Activated naive CD8-positive, alpha-beta T cell (primary cell): ENCODE measurements at regions not wholly inside any gene's neighbourhood (a gene's known extent, or its start where the extent isn't known, plus 50 kb on each side); places are given as distances from the start of the nearest gene placed in this dataset.

Experiments used
- H3K27ac Mint-ChIP-seq: one replicate; pipeline ENCODE4 v1.8.0; 2021; ENCODE audit warnings: mixed read lengths
- H3K27me3 Mint-ChIP-seq: one replicate; pipeline ENCODE4 v1.8.0; 2021; ENCODE audit warnings: mixed read lengths
- H3K36me3 Mint-ChIP-seq: one replicate; pipeline ENCODE4 v1.8.0; 2021; ENCODE audit warnings: mixed read lengths
- H3K4me1 Mint-ChIP-seq: one replicate; pipeline ENCODE4 v1.8.0; 2021; ENCODE audit warnings: low read depth, mixed read lengths
- H3K4me3 Mint-ChIP-seq: one replicate; pipeline ENCODE4 v1.8.0; 2021; ENCODE audit warnings: mild to moderate bottlenecking, mixed read lengths
- H3K9me3 Mint-ChIP-seq: one replicate; pipeline ENCODE4 v1.8.0; 2021; ENCODE audit warnings: low read depth, mixed read lengths

DNA sequence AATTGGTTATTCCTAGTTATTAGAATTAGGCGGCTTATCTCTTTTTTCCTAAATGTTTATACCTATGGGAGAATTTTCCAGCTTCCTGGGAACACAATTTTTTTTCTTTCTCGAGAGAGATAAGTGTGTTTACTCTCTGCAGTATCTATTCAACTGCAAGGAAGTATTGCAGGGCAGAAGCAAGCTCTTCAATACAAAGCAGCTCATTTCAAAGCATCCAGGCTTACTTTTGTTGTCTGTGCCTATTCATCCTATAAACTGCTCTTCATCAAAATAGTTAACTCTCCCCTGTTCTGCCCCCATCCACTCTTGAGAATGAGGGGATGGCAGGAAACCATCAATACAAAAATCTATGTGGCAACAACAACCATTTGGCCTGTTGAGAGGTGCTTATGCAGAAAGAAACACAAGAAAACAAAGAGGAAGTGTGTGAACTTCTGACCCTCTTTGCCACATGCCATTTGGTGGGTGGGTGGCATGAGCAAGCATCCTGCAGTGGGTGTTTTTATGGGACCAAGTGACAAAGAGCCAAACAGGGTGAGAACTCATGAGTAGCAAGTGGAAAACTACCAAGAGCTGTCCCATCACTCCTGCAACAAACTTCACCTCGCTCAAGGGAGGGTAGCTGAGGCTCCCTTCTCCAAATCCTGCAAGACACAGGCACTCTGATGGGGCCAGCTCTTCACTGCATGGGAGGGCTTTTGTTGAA is 50.6 kb upstream of the MRPS6 start:
- H3K4me3 Mint-ChIP-seq, result no peak overlapping the region
- no peaks in the 10 kb centered on the region for H3K36me3 Mint-ChIP-seq
- no peaks in the 10 kb centered on the region for H3K9me3 Mint-ChIP-seq
- H3K27me3 Mint-ChIP-seq, result no peaks in the 10 kb centered on the region
- peaks cover 17% of the 10 kb centered on the region for H3K4me1 Mint-ChIP-seq
- H3K27ac Mint-ChIP-seq, result no peak overlapping the region

GRCh38 chr21:34021726-34022125 is 51.7 kb upstream of the MRPS6 start:
- Mint-ChIP-seq H3K4me3 (no peak overlapping the region), H3K4me1 (peaks cover 17% of the 10 kb centered on the region), H3K9me3 (no peaks in the 10 kb centered on the region), H3K27me3 (no peaks in the 10 kb centered on the region), H3K27ac (no peak overlapping the region), H3K36me3 (no peaks in the 10 kb centered on the region)

DNA sequence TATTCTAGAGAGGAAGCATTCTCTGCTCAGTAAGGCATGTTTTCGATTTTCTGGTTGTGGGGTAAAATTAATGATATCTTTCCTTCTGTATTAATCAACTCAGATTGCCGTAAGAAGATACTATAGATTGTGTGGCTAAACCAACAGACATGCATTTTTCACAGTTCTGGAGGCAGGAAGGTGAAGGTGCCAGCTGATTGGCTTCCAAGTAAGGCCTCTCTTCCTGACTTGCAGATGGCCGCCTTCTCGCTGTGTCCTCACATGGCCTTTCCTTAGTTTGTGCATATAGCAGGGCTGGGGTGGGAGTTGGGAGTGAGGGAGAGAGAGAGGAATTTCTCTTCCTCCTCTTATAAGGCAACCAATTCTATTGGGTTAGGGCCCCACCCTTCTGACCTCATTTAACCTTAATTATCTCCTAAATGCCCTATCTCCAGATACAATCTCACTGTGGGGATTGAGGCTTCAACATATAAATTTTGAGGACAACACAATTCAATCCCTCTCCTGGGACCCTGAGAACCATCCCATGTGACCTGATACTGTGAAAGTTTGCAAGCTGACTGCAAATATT is 52.3 kb upstream of the MRPS6 start:
- Mint-ChIP-seq H3K27me3 (no peaks in the 10 kb centered on the region), H3K9me3 (no peaks in the 10 kb centered on the region), H3K36me3 (no peaks in the 10 kb centered on the region), H3K4me3 (no peak overlapping the region), H3K4me1 (peaks cover 17% of the 10 kb centered on the region), H3K27ac (no peak overlapping the region)

DNA sequence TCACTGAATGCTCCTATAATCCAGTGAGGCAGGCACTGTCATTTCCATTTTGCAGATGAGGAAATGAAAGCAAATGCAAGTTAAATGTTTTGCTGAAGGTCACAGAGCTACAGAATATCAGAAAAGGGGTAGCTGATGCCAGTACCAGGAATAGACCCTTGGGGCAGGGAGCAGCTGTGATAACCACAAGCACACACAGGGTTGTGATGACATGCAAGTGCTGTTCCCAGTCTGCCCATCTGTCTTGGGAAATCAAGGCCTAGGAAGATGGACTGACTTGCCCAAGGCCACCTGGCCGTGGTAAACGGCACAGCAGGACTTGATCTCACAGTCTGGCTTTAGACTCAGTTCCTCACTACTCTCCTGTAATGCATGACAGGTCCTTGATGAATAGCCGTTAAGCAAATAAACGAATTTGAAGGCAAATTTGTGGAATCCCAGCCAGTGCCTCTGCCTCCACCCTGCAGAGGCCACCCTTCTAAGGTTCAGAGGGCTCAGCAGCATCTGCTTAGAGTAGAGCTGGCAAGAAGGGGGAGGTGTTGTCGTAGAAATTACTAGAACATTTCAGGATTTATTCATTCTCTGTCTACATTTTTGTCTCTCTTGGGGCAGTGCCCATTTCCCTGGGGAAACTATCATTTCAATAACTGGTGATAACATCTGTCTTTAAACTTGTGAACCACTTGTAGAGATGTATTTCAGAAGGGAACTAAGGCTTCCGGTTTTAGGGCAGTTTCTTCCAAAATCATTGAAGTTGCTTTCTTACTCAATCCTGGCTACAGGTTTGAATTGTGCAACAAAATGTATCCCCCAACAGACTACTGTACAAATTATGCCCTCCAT is 53.2 kb upstream of the MRPS6 start:
- Mint-ChIP-seq H3K27ac (no peak overlapping the region), H3K4me1 (peaks cover 17% of the 10 kb centered on the region), H3K36me3 (no peaks in the 10 kb centered on the region), H3K27me3 (no peaks in the 10 kb centered on the region), H3K9me3 (no peaks in the 10 kb centered on the region), H3K4me3 (no peak overlapping the region)

- no peak overlapping the region for H3K27ac Mint-ChIP-seq
- peaks cover 17% of the 10 kb centered on the region for H3K4me1 Mint-ChIP-seq
- H3K27me3 Mint-ChIP-seq, result no peaks in the 10 kb centered on the region
- H3K9me3 Mint-ChIP-seq, result peaks cover 5% of the 10 kb centered on the region
- H3K36me3 Mint-ChIP-seq, result peaks cover 5% of the 10 kb centered on the region
- H3K4me3 Mint-ChIP-seq, result no peak overlapping the region
Measured at GRCh38 chr21:34019402-34019801, 54.0 kb upstream of the MRPS6 start.

DNA sequence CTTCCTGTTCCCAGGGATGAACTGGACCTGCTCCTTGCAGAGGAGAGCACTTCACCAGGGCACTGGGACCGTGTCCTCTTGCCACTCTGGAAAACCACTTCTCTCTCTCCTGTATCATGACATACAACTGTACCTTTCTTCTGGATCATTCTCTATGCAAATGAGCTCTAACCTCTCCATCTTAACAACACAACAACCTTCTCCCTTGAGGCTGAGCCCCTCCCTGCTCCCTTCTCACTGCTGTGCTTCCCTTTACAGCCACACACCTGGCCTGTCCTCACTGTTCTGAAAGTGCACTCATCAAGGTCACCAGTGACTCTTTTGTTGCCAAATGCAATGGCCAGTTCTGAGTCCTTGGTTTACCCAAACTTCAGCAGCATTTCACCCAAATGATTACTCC is 54.5 kb upstream of the MRPS6 start:
- H3K36me3 Mint-ChIP-seq, result peaks cover 5% of the 10 kb centered on the region
- H3K9me3 Mint-ChIP-seq, result peaks cover 5% of the 10 kb centered on the region
- no peaks in the 10 kb centered on the region for H3K27me3 Mint-ChIP-seq
- H3K4me3 Mint-ChIP-seq, result no peak overlapping the region
- peaks cover 17% of the 10 kb centered on the region for H3K4me1 Mint-ChIP-seq
- H3K27ac Mint-ChIP-seq, result no peak overlapping the region

DNA sequence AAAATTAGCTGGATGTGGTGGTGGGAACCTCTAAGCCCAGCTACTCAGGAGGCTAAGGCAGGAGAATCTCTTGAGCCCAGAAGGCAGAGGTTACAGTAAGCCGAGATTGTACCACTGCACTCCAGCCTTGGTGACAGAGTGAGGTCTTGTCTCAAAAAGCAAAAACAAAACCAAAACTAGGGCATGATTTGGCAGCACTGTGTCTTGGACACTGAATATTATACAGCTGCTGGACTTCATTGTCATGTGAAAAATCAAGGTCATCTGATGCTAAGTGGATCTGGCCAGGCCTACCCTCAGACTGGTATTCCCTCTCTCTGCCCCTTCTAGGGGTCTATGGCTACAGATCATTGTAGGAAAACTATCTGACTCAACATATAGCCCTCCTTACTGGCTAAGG is 55.2 kb upstream of the MRPS6 start:
- Mint-ChIP-seq H3K27me3 (no peaks in the 10 kb centered on the region), H3K27ac (no peak overlapping the region), H3K4me1 (peaks cover 17% of the 10 kb centered on the region), H3K4me3 (no peak overlapping the region), H3K36me3 (peaks cover 5% of the 10 kb centered on the region), H3K9me3 (peaks cover 5% of the 10 kb centered on the region)

- no peak overlapping the region for H3K27ac Mint-ChIP-seq
- H3K4me1 Mint-ChIP-seq, result peaks cover 17% of the 10 kb centered on the region
- no peak overlapping the region for H3K4me3 Mint-ChIP-seq
- H3K36me3 Mint-ChIP-seq, result peaks cover 5% of the 10 kb centered on the region
- H3K27me3 Mint-ChIP-seq, result no peaks in the 10 kb centered on the region
- peaks cover 5% of the 10 kb centered on the region for H3K9me3 Mint-ChIP-seq
Measured at GRCh38 chr21:34017039-34017961, 56.1 kb upstream of the MRPS6 start.

DNA sequence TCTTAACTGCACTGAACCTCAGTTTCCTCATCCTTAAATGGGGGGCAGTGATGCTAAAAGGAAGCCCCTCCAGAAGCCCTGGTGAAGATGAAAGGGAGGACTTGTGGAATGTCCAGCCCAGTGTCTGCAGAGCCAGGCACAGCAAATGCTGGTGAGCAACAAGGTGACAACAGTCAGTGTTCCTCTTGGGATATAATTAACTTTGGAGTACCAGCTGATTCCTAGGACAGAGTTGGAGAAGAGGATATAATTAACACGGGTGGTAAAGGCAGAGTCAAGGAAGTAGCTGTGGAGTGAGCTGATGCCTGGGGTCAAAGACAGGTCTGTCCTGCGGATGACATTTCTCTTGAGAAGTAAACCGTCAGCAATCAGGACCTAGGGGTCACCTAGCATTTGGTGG is 60.7 kb upstream of the MRPS6 start:
- Mint-ChIP-seq H3K4me1 (peaks cover 10% of the 10 kb centered on the region), H3K9me3 (peaks cover 9% of the 10 kb centered on the region), H3K27ac (no peak overlapping the region), H3K36me3 (peaks cover 12% of the 10 kb centered on the region), H3K27me3 (no peaks in the 10 kb centered on the region), H3K4me3 (no peak overlapping the region)

- Mint-ChIP-seq H3K9me3 (peaks cover 9% of the 10 kb centered on the region), H3K27me3 (no peaks in the 10 kb centered on the region), H3K4me1 (peaks cover 10% of the 10 kb centered on the region), H3K27ac (no peak overlapping the region), H3K4me3 (no peak overlapping the region), H3K36me3 (peaks cover 12% of the 10 kb centered on the region)
Measured at GRCh38 chr21:34011660-34012059, 61.7 kb upstream of the MRPS6 start.

DNA sequence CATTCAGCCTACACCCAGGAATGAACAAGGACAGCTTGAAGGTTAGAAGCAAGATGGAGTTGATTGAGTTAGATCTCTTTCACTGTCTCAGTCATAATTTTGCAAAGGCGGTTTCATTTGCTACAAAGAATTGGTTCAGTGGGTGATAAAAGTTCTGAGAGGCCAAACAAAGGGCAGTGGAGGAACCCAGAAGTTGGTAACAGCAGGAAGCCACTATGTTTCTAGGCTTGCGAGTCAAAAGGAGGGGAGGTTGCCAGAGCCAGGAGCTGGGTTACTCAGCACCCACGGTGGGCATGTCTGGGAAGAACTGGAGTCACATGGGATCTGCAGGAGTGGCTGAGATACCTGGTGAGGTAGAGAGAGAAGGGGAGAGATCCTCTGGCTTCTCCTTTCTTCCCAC is 64.2 kb upstream of the MRPS6 start:
- H3K9me3 Mint-ChIP-seq, result peaks cover 4% of the 10 kb centered on the region
- H3K4me3 Mint-ChIP-seq, result no peak overlapping the region
- peaks cover 7% of the 10 kb centered on the region for H3K36me3 Mint-ChIP-seq
- H3K27ac Mint-ChIP-seq, result no peak overlapping the region
- H3K4me1 Mint-ChIP-seq, result peaks cover 10% of the 10 kb centered on the region
- H3K27me3 Mint-ChIP-seq, result no peaks in the 10 kb centered on the region

- H3K4me1 Mint-ChIP-seq, result peaks cover 10% of the 10 kb centered on the region
- peaks cover 8% of the 10 kb centered on the region for H3K36me3 Mint-ChIP-seq
- peaks cover 4% of the 10 kb centered on the region for H3K9me3 Mint-ChIP-seq
- no peak overlapping the region for H3K27ac Mint-ChIP-seq
- H3K27me3 Mint-ChIP-seq, result no peaks in the 10 kb centered on the region
- H3K4me3 Mint-ChIP-seq, result no peak overlapping the region
Measured at GRCh38 chr21:34008618-34009017, 64.8 kb upstream of the MRPS6 start.

DNA sequence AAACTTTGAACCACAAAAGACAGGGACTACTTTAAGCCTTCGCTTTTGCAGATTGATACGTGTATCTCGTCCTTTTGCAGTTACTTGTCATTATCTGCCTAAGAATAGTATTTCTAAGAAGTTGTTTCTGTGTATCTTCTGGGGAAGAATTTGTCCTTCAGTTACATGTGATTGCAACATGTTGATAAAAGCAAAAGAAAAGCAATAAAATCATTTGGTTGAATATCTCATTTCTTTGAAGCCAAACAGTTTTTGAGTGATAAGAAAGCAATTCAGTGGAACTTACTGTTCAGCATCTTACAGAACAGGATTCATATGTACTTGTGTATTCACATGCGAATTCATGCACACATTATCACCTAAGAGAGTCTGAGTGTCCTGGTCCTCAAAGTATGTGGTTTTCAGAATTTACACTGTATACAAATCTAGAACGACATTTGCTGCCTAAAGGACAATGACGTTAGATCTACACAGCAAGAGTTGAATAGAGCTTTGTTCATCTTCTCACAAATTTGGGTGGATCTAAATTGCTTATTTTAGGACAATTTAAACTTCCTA is 66.7 kb upstream of the MRPS6 start:
- no peak overlapping the region for H3K4me3 Mint-ChIP-seq
- no peak overlapping the region for H3K27ac Mint-ChIP-seq
- H3K9me3 Mint-ChIP-seq, result peaks cover 4% of the 10 kb centered on the region
- no peaks in the 10 kb centered on the region for H3K27me3 Mint-ChIP-seq
- peaks cover 10% of the 10 kb centered on the region for H3K4me1 Mint-ChIP-seq
- peaks cover 13% of the 10 kb centered on the region for H3K36me3 Mint-ChIP-seq

GRCh38 chr21:34004974-34005373 is 68.4 kb upstream of the MRPS6 start:
- peaks cover 8% of the 10 kb centered on the region for H3K36me3 Mint-ChIP-seq
- H3K4me1 Mint-ChIP-seq, result peaks cover 10% of the 10 kb centered on the region
- H3K27ac Mint-ChIP-seq, result no peak overlapping the region
- H3K9me3 Mint-ChIP-seq, result no peaks in the 10 kb centered on the region
- no peak overlapping the region for H3K4me3 Mint-ChIP-seq
- H3K27me3 Mint-ChIP-seq, result no peaks in the 10 kb centered on the region
